OCI-LY1 (cell line): ENCODE measurements at regions not wholly inside any gene's neighbourhood (a gene's known extent, or its start where the extent isn't known, plus 50 kb on each side); places are given as distances from the start of the nearest gene placed in this dataset.

Source experiments
- H2AFZ ChIP-seq: fragments of 200-600 bp; sonication (generic), shearing (Covaris generic); 2 replicates; pipeline ENCODE4 v1.6.0; 2014; ENCODE audit warnings: antibody characterized with exemption, mild to moderate bottlenecking, low read length
- H3F3A ChIP-seq: fragments of 200-600 bp; sonication (generic), shearing (Covaris generic); 2 replicates; pipeline ENCODE4 v1.6.0; 2014; ENCODE audit warnings: mild to moderate bottlenecking, antibody characterized with exemption, low read length, moderate library complexity; ENCODE audit not compliant: insufficient read depth
- H3K27ac ChIP-seq: fragments of 200-600 bp; sonication (generic); 2 replicates; pipeline ENCODE4 v1.5.1; 2014; ENCODE audit warnings: low read length, mixed run types, mild to moderate bottlenecking, low read depth; ENCODE audit not compliant: poor library complexity, severe bottlenecking
- H3K27me3 ChIP-seq: fragments of 200-600 bp; sonication (generic); 2 replicates; pipeline ENCODE4 v1.6.0; 2014; ENCODE audit warnings: antibody characterized with exemption, mild to moderate bottlenecking, low read length, moderate library complexity; ENCODE audit not compliant: insufficient read depth
- H3K36me3 ChIP-seq: fragments of 200-600 bp; sonication (generic); 2 replicates; pipeline ENCODE4 v1.6.1; 2014; ENCODE audit warnings: mild to moderate bottlenecking, antibody characterized with exemption, low read length, moderate library complexity, mixed read lengths; ENCODE audit not compliant: insufficient read depth
- H3K4me1 ChIP-seq: fragments of 200-600 bp; sonication (generic); 2 replicates; pipeline ENCODE4 v1.5.1; 2014; ENCODE audit warnings: mild to moderate bottlenecking, low read length, moderate library complexity; ENCODE audit not compliant: insufficient read depth, severe bottlenecking
- H3K4me2 ChIP-seq: fragments of 200-600 bp; sonication (generic), shearing (Covaris generic); 2 replicates; pipeline ENCODE4 v1.6.1; 2014; ENCODE audit warnings: low read length
- H3K4me3 ChIP-seq: fragments of 200-600 bp; sonication (generic); 2 replicates; pipeline ENCODE4 v1.5.1; 2014; ENCODE audit warnings: low read length, low read depth, mild to moderate bottlenecking, mixed read lengths; ENCODE audit not compliant: poor library complexity, severe bottlenecking
- H3K79me2 ChIP-seq: fragments of 200-600 bp; shearing (Covaris generic); 2 replicates; pipeline ENCODE4 v1.6.1; 2016; ENCODE audit warnings: mixed run types, low read length, mixed read lengths; ENCODE audit not compliant: insufficient read depth
- H3K9ac ChIP-seq: fragments of 200-600 bp; sonication (generic), shearing (Covaris generic); 2 replicates; pipeline ENCODE4 v1.6.1; 2014; ENCODE audit warnings: mild to moderate bottlenecking, low read length, mixed read lengths
- H3K9me2 ChIP-seq: fragments of 200-600 bp; sonication (generic), shearing (Covaris generic); 2 replicates; pipeline ENCODE4 v1.6.1; 2014; ENCODE audit warnings: low read depth, mild to moderate bottlenecking, low read length, mixed read lengths
- H3K9me3 ChIP-seq: fragments of 200-600 bp; shearing (Covaris generic); 2 replicates; pipeline ENCODE4 v1.6.1; 2014; ENCODE audit warnings: low read length, mixed read lengths
- H4K20me1 ChIP-seq: fragments of 200-600 bp; sonication (generic), shearing (Covaris generic); 2 replicates; pipeline ENCODE4 v1.6.0; 2016; ENCODE audit warnings: mild to moderate bottlenecking, low read length; ENCODE audit not compliant: insufficient read depth
- EZH2 ChIP-seq: fragments of 200-600 bp; sonication (generic), shearing (Covaris generic); IDR thresholded peaks from 2 replicates; pipeline ENCODE4 v1.8.0; 2017; ENCODE audit warnings: borderline replicate concordance, mixed run types, mild to moderate bottlenecking, antibody characterized with exemption, low read length, moderate library complexity, mixed read lengths
- TF ChIP-seq, protein P1 (sequence below): fragments of 200-600 bp; sonication (generic), shearing (Covaris generic); IDR thresholded peaks from 2 replicates; pipeline ENCODE4 v1.5.1; 2017; ENCODE audit warnings: mild to moderate bottlenecking, antibody characterized with exemption, low read length, moderate library complexity, mixed read lengths

DNA sequence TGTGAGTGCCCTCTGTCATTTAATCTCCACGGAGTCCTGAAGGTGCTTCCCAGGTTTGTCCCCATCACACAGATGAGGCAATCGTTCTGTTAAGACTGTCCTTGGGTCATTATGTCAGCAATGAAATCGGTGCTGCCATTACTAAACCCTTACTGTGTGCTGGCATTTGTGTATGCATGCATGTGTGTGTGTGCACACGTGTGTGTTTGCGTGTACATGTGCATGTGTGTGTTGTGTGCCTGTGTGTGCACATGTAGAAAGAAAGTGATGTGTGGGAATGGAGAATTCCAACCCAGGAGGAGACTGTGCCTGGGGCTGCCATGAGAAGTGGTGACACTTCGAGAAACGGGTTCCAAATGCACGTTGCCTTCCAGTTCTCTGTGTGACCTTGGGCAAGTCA, 110.3 kb downstream of the CDH26 start:
- H3K9me2 ChIP-seq = no peaks in the 10 kb centered on the region
- no peaks in the 10 kb centered on the region; the same call in 1 of the 2 replicates for H3K27me3 ChIP-seq
- no peaks in the 10 kb centered on the region for H3K4me1 ChIP-seq
- no peak overlapping the region for H3K4me3 ChIP-seq
- no peaks in the 10 kb centered on the region for H3K9me3 ChIP-seq
- no peaks in the 10 kb centered on the region for H3K36me3 ChIP-seq
- H2AFZ ChIP-seq = no peak overlapping the region
- no peak overlapping the region for H3K9ac ChIP-seq
- H3K27ac ChIP-seq = no peak overlapping the region
- no peaks in the 10 kb centered on the region for H3F3A ChIP-seq
- TF ChIP-seq, protein P1, sequence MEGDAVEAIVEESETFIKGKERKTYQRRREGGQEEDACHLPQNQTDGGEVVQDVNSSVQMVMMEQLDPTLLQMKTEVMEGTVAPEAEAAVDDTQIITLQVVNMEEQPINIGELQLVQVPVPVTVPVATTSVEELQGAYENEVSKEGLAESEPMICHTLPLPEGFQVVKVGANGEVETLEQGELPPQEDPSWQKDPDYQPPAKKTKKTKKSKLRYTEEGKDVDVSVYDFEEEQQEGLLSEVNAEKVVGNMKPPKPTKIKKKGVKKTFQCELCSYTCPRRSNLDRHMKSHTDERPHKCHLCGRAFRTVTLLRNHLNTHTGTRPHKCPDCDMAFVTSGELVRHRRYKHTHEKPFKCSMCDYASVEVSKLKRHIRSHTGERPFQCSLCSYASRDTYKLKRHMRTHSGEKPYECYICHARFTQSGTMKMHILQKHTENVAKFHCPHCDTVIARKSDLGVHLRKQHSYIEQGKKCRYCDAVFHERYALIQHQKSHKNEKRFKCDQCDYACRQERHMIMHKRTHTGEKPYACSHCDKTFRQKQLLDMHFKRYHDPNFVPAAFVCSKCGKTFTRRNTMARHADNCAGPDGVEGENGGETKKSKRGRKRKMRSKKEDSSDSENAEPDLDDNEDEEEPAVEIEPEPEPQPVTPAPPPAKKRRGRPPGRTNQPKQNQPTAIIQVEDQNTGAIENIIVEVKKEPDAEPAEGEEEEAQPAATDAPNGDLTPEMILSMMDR = no peak
- TF ChIP-seq EZH2 = no peak
- no peaks in the 10 kb centered on the region for H3K79me2 ChIP-seq
- no peak overlapping the region for H3K4me2 ChIP-seq
- H4K20me1 ChIP-seq = no peaks in the 10 kb centered on the region

DNA sequence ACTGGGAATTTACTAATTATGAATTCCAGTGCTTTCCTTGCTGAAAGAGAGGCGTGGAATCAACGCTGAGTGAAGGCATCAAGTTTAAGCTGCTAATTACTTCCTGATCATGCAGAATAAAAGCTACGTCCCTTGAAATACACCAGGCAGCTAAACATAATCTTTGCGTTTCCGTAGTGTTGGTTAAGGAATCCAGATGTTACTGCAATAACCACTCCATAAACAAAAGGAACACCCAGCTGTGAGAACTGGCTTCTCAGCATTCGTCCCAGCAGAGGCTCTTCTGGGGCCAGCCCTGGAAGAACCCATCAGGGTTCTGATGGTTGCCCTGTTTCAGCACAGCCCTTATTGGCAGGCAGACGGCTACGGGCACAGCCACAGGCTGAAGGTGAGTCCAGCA, 111.4 kb downstream of the CDH26 start:
- Histone ChIP-seq H4K20me1 (no peaks in the 10 kb centered on the region), H3K4me3 (no peak overlapping the region), H3K9me2 (no peaks in the 10 kb centered on the region), H3K4me1 (no peaks in the 10 kb centered on the region), H3F3A (no peaks in the 10 kb centered on the region), H3K9me3 (no peaks in the 10 kb centered on the region), H3K79me2 (no peaks in the 10 kb centered on the region), H2AFZ (no peak overlapping the region), H3K27ac (no peak overlapping the region), H3K36me3 (no peaks in the 10 kb centered on the region), H3K27me3 (no peaks in the 10 kb centered on the region; the same call in 1 of the 2 replicates), H3K4me2 (no peak overlapping the region), H3K9ac (no peak overlapping the region)
- TF ChIP-seq, protein P1 = no peak
- no peak for TF ChIP-seq EZH2

DNA sequence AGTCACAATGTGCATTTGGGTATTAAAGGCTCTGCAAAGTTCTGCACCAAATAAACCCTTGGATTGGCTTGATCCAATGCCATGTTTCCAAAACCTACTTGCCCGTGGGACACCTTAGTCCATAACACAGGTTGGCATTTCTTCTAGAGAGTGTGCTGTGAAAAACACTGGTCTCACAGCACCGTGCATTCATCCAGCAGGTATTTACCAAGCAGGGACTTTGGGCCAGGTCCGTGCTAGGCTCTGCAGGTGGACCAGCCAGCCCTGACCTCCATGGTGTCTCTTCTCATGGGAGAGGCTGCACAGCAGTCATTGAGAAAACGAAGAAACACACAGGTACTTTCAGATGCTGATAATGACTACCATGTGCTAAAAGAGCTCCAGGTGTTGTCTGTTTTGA, 112.6 kb downstream of the CDH26 start:
- H3K9me2 ChIP-seq = no peaks in the 10 kb centered on the region
- H3K4me2 ChIP-seq = no peak overlapping the region
- H4K20me1 ChIP-seq = no peaks in the 10 kb centered on the region
- H3K27ac ChIP-seq = no peak overlapping the region
- no peaks in the 10 kb centered on the region for H3F3A ChIP-seq
- H3K9me3 ChIP-seq = no peaks in the 10 kb centered on the region
- H3K4me3 ChIP-seq = no peak overlapping the region
- H2AFZ ChIP-seq = no peak overlapping the region
- no peaks in the 10 kb centered on the region for H3K79me2 ChIP-seq
- H3K27me3 ChIP-seq = no peaks in the 10 kb centered on the region; the same call in 1 of the 2 replicates
- no peak overlapping the region for H3K9ac ChIP-seq
- no peaks in the 10 kb centered on the region for H3K4me1 ChIP-seq
- H3K36me3 ChIP-seq = no peaks in the 10 kb centered on the region
- TF ChIP-seq EZH2 = no peak
- TF ChIP-seq, protein P1 = no peak
